Fibroblast of mammary gland (primary cell): ENCODE measurements at regions not wholly inside any gene's neighbourhood (a gene's known extent, or its start where the extent isn't known, plus 50 kb on each side); places are given as distances from the start of the nearest gene placed in this dataset.

Experiments
- DNase-seq: peaks from one replicate; pipeline ENCODE4 v3.0.0-alpha.2; 2010; ENCODE audit warnings: low read depth
- H3K4me3 ChIP-seq: 2 replicates; pipeline ENCODE4 v1.5.1; 2011; ENCODE audit warnings: low read depth, mild to moderate bottlenecking, low read length, moderate library complexity; ENCODE audit not compliant: control insufficient read depth
- TF ChIP-seq, protein P1 (sequence below): conservative IDR thresholded peaks from 2 replicates; pipeline ENCODE4 v1.5.1; 2011; ENCODE audit warnings: low read depth, low read length, inconsistent platforms; ENCODE audit not compliant: control insufficient read depth, insufficient read depth

GRCh38 chr3:106929081-106929480 lies 448.2 kb upstream of the CCDC54 start:
- DNase-seq: no peak
- TF ChIP-seq, protein P1, sequence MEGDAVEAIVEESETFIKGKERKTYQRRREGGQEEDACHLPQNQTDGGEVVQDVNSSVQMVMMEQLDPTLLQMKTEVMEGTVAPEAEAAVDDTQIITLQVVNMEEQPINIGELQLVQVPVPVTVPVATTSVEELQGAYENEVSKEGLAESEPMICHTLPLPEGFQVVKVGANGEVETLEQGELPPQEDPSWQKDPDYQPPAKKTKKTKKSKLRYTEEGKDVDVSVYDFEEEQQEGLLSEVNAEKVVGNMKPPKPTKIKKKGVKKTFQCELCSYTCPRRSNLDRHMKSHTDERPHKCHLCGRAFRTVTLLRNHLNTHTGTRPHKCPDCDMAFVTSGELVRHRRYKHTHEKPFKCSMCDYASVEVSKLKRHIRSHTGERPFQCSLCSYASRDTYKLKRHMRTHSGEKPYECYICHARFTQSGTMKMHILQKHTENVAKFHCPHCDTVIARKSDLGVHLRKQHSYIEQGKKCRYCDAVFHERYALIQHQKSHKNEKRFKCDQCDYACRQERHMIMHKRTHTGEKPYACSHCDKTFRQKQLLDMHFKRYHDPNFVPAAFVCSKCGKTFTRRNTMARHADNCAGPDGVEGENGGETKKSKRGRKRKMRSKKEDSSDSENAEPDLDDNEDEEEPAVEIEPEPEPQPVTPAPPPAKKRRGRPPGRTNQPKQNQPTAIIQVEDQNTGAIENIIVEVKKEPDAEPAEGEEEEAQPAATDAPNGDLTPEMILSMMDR: no peak
- no peak overlapping the region for H3K4me3 ChIP-seq

GRCh38 chr3:106930086-106930485 lies 447.2 kb upstream of the CCDC54 start:
- no peak for DNase-seq
- H3K4me3 ChIP-seq: no peak overlapping the region
- TF ChIP-seq, protein P1: no peak

DNA sequence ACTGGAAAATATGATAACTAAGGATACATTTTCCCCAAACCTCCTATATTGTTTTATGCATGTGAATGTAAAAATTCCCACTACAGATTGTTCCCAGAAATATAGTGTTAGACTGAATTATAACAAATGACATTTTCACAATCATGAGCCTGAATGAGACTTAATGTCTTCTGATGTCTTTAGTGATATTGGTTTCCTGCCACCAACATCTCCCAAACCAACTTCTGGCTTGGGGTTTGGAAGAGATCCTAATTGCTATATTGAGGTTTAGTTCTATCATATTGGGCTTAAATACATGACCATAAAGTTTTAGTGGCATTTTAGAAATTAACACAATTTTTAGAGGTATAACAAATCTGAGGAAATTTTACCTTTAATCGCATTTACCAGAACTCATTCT lies 445.3 kb upstream of the CCDC54 start:
- no peak overlapping the region for H3K4me3 ChIP-seq
- TF ChIP-seq, protein P1: no peak
- DNase-seq: no peak

DNA sequence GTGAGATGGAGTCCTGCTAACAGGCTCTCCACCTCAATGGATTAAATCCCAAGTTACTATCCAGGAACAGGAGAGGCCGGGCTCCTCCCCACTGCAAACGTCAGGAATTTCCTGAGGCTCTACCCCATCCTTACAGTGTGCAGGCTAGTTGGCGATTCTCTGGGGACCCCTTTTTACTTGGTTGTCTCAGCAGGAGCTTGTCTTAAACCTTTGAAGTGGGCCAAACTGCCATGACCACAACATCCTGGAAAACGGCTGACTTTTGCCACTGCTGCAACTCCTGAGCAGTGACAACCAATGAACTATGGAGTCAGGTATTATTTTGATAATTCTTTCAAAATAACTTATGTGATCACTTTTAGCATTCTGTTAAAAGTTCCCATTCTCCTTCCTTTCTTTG lies 440.9 kb upstream of the CCDC54 start:
- DNase-seq: no peak
- no peak overlapping the region for H3K4me3 ChIP-seq
- TF ChIP-seq, protein P1: no peak

DNA sequence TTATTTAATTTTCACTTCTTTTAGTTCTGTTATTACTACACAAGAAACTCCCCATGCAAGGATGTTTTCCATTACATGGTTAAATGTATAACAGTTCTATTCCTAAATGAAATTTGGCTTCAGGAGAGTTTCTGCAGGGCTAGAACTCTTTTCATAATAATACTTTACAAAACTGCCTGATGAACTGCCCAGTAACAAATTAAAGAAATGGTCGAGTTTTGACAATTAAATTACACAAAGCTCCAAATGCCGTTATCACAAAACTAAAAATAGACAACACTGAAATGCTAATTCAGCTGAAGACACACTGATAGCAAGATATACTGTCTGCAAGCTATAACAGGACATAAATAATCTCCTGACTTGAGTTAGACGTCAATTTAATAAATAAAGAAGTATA lies 435.2 kb upstream of the CCDC54 start:
- DNase-seq: no peak
- TF ChIP-seq, protein P1: no peak
- H3K4me3 ChIP-seq: no peak overlapping the region

GRCh38 chr3:106943071-106943470 lies 434.2 kb upstream of the CCDC54 start:
- no peak overlapping the region for H3K4me3 ChIP-seq
- DNase-seq: peak; percentile 14
- TF ChIP-seq, protein P1: no peak

- peak; percentile 86 for DNase-seq
- no peak overlapping the region for H3K4me3 ChIP-seq
- TF ChIP-seq, protein P1: no peak
Observed at GRCh38 chr3:106945435-106945834, 431.8 kb upstream of the CCDC54 start.
